ENCODE measurements at regions not wholly inside any gene's neighbourhood (a gene's known extent, or its start where the extent isn't known, plus 50 kb on each side); places are given as distances from the start of the nearest gene placed in this dataset.

DNA sequence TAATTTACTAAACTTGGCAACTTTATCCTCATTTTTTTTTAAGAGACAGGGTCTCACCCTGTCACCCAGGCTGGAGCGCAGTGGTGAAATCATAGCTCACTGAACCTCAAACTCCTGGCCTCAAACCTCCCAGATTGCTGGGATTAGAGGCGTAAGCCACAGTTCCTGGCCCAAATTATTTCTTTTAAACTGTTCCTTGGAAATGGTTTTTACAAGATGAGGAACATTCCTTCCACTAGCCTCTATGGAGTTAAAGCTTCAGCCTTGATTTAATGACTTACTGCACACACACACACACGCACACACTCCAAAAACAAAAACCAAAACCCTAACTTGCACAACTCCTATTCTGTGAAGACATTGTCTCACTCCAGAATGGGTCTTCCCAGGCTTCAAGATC, 77.2 kb upstream of the TARS1 start (continued):
- TF ChIP-seq, protein P1, sequence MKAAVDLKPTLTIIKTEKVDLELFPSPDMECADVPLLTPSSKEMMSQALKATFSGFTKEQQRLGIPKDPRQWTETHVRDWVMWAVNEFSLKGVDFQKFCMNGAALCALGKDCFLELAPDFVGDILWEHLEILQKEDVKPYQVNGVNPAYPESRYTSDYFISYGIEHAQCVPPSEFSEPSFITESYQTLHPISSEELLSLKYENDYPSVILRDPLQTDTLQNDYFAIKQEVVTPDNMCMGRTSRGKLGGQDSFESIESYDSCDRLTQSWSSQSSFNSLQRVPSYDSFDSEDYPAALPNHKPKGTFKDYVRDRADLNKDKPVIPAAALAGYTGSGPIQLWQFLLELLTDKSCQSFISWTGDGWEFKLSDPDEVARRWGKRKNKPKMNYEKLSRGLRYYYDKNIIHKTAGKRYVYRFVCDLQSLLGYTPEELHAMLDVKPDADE (IDR thresholded peaks at IDR 0.05): no peak
- TF ChIP-seq ZNF114 (CRISPR knock-in tag; IDR thresholded peaks at IDR 0.05): no peak
- no peak for TF ChIP-seq JUNB (IDR thresholded peaks at IDR 0.05; ENCODE audit: unreplicated experiment)
- no peak for TF ChIP-seq CREB1 (CRISPR knock-in tag; IDR thresholded peaks at IDR 0.05; ENCODE audit: low read depth)
- TF ChIP-seq, protein P2, sequence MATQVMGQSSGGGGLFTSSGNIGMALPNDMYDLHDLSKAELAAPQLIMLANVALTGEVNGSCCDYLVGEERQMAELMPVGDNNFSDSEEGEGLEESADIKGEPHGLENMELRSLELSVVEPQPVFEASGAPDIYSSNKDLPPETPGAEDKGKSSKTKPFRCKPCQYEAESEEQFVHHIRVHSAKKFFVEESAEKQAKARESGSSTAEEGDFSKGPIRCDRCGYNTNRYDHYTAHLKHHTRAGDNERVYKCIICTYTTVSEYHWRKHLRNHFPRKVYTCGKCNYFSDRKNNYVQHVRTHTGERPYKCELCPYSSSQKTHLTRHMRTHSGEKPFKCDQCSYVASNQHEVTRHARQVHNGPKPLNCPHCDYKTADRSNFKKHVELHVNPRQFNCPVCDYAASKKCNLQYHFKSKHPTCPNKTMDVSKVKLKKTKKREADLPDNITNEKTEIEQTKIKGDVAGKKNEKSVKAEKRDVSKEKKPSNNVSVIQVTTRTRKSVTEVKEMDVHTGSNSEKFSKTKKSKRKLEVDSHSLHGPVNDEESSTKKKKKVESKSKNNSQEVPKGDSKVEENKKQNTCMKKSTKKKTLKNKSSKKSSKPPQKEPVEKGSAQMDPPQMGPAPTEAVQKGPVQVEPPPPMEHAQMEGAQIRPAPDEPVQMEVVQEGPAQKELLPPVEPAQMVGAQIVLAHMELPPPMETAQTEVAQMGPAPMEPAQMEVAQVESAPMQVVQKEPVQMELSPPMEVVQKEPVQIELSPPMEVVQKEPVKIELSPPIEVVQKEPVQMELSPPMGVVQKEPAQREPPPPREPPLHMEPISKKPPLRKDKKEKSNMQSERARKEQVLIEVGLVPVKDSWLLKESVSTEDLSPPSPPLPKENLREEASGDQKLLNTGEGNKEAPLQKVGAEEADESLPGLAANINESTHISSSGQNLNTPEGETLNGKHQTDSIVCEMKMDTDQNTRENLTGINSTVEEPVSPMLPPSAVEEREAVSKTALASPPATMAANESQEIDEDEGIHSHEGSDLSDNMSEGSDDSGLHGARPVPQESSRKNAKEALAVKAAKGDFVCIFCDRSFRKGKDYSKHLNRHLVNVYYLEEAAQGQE (IDR thresholded peaks at IDR 0.05; ENCODE audit: unreplicated experiment): no peak
- no peak for TF ChIP-seq EZH2phosphoT487 (IDR thresholded peaks at IDR 0.05; ENCODE audit: unreplicated experiment)

DNA sequence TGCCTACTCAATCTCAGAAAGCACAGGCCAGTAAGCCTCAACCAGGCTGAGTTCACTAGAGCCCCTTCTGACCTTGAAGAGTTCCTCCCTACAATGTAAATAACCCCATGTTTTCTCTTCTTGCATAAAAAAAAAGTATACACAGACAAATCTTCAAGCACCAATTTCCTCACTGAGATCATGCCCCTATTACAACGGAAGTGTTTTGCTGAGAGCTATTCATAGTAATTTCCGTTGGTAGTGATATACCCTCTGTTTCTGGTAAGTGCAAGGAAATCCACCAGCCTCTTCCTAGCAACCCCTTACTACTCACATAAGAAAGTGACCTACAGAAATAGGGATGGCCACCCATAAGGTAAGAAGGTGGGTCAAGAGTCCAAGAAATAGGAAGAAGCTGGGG, 76.4 kb upstream of the TARS1 start:
- no peaks in the 10 kb centered on the region for H3K9me2 ChIP-seq (ENCODE audit: insufficient read depth)
- TF ChIP-seq EZH2phosphoT487 (IDR thresholded peaks at IDR 0.05; ENCODE audit: unreplicated experiment): no peak
- TF ChIP-seq ZNF331 (CRISPR knock-in tag; IDR thresholded peaks at IDR 0.05; ENCODE audit: low read depth): no peak
- TF ChIP-seq STAT1 (IDR thresholded peaks at IDR 0.05; ENCODE audit: unreplicated experiment): no peak
- TF ChIP-seq, protein P1 (IDR thresholded peaks at IDR 0.05): no peak
- TF ChIP-seq, protein P3, sequence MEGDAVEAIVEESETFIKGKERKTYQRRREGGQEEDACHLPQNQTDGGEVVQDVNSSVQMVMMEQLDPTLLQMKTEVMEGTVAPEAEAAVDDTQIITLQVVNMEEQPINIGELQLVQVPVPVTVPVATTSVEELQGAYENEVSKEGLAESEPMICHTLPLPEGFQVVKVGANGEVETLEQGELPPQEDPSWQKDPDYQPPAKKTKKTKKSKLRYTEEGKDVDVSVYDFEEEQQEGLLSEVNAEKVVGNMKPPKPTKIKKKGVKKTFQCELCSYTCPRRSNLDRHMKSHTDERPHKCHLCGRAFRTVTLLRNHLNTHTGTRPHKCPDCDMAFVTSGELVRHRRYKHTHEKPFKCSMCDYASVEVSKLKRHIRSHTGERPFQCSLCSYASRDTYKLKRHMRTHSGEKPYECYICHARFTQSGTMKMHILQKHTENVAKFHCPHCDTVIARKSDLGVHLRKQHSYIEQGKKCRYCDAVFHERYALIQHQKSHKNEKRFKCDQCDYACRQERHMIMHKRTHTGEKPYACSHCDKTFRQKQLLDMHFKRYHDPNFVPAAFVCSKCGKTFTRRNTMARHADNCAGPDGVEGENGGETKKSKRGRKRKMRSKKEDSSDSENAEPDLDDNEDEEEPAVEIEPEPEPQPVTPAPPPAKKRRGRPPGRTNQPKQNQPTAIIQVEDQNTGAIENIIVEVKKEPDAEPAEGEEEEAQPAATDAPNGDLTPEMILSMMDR (conservative IDR thresholded peaks at IDR 0.05; ENCODE audit: low read depth in 2 of 2): no peak
- no peak for TF ChIP-seq CREB1 (CRISPR knock-in tag; IDR thresholded peaks at IDR 0.05; ENCODE audit: low read depth)
- TF ChIP-seq, protein P2 (IDR thresholded peaks at IDR 0.05; ENCODE audit: unreplicated experiment): no peak
- TF ChIP-seq EZH2 (IDR thresholded peaks at IDR 0.05; ENCODE audit: low read depth, unreplicated experiment): no peak
- TF ChIP-seq ZNF114 (CRISPR knock-in tag; IDR thresholded peaks at IDR 0.05): no peak

More for the DNA sequence above, 76.4 kb upstream of the TARS1 start:
- H2AFZ ChIP-seq: no peak overlapping the region
- no peaks in the 10 kb centered on the region for H3K36me3 ChIP-seq (ENCODE audit: insufficient read depth)
- H3K4me1 ChIP-seq (ENCODE audit: insufficient read depth): peaks cover 7% of the 10 kb centered on the region; the same call in 1 of the 2 replicates
- H3K79me2 ChIP-seq (replicated peaks; ENCODE audit: insufficient read depth): no peaks in the 10 kb centered on the region
- ATAC-seq (no peak), DNase-seq (ENCODE audit: low spot score) (no peak)
- Mint-ChIP-seq H3K4me1 (peaks cover 3% of the 10 kb centered on the region; the same call in 2 of the 3 replicates), H3K36me3 (ENCODE audit: low read depth) (peaks cover 9% of the 10 kb centered on the region; the same call in 2 of the 3 replicates), H3K4me3 (no peak overlapping the region), H3K27ac (no peak overlapping the region), H3K9me3 (peaks cover 13% of the 10 kb centered on the region), H3K27me3 (ENCODE audit: insufficient read depth, low read depth, poor library complexity) (no peaks in the 10 kb centered on the region)
- no peak overlapping the region for H3K4me3 ChIP-seq
- no peaks in the 10 kb centered on the region for H3K27me3 ChIP-seq (ENCODE audit: insufficient read depth)
- no peak overlapping the region for H3K4me2 ChIP-seq
- no peak overlapping the region for H3K27ac ChIP-seq (ENCODE audit: low read depth)
- H4K20me1 ChIP-seq (replicated peaks; ENCODE audit: insufficient read depth): no peaks in the 10 kb centered on the region
- H3F3A ChIP-seq (replicated peaks; ENCODE audit: low read depth): no peaks in the 10 kb centered on the region

Data from GM23338 (cell line).